ENCODE measurements at regions not wholly inside any gene's neighbourhood (a gene's known extent, or its start where the extent isn't known, plus 50 kb on each side); places are given as distances from the start of the nearest gene placed in this dataset.
A peak's percentile ranks its signal among the peaks of the same experiment; 100 is the strongest.

DNA sequence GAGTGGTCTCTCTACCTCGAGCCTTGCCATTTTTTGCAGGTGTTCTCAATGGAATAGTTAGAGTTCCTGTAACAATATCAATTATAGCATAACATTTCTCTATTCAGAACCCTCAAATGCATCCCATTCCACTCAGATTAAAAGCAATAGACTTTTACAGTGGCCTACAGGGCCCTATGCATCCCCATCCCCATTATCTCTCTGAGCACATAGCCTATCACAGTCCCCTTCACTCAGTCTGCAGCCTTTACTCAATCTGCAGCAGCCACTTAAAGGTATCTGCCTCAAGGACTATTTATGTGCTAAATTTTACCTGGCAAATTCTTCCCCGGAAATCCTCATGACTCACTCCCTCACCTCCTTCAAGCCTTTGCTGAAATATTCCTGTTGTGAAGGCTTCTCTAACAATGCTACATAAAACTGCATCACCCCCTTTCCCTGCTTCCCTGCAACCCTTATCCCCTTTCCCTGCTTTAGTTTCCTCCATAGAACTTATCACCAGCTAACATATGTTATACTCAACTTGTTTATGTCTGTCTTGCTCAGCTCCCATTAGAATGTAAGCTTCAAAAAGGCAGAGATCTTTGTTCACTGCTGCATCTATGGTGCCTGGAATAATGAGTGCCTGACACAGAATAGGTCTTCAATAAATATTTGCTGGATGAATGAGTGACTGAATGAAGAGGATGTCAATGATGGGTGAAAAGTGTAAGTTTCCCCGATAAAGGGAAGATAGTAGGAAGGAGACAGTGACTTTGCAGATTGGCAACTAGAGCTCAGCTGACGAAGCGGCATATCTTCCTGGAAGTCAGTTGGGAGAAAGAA, 54.1 kb upstream of the ZNF366 start:
- no peak overlapping the region for H3K4me3 ChIP-seq (ENCODE audit: severe bottlenecking)
- no peak for DNase-seq (ENCODE audit: low spot score)
- TF ChIP-seq, protein P1, sequence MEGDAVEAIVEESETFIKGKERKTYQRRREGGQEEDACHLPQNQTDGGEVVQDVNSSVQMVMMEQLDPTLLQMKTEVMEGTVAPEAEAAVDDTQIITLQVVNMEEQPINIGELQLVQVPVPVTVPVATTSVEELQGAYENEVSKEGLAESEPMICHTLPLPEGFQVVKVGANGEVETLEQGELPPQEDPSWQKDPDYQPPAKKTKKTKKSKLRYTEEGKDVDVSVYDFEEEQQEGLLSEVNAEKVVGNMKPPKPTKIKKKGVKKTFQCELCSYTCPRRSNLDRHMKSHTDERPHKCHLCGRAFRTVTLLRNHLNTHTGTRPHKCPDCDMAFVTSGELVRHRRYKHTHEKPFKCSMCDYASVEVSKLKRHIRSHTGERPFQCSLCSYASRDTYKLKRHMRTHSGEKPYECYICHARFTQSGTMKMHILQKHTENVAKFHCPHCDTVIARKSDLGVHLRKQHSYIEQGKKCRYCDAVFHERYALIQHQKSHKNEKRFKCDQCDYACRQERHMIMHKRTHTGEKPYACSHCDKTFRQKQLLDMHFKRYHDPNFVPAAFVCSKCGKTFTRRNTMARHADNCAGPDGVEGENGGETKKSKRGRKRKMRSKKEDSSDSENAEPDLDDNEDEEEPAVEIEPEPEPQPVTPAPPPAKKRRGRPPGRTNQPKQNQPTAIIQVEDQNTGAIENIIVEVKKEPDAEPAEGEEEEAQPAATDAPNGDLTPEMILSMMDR (IDR thresholded peaks at IDR 0.05; ENCODE audit: poor library complexity, severe bottlenecking) = no peak

DNA sequence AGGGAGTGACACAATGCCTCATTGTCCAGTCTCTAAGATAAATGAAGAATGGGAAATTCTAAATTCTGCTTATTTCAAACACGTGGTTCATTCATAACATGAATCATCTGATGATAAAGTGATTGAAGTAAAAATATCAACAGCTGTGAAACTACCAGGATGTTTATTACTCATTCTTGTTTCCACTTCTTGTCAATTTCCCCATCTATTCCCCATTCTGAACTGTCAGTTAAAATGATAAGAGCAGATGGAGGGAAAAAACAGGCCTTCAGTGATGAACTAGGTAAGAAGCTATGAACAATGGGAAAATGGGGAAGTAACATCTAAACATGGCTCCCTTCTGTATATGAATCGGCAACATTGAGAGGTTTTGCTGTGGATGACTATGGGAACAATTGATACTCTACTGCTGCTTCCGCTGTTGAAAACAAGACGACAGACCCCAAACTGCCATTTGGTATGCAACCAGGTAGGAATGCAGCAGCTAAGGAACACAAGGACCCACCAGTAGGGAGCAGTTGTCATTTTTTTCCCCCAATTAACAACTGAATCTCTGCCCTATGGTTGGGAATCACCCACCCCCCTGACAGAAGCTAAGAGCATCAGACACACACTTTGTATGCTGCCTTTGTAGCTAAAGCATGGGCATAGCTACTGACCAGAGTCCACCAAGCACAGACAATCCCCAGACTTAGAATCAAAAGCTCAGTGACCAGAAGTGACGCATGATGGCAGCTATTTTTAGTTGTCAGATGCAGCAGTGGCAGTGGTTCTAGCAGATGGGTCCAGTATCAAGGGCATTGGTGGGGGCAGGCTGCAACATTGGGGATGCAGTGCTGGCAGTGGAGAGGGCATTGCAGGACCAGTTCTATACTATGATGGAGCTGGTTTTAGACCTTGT, 52.9 kb upstream of the ZNF366 start:
- TF ChIP-seq, protein P1 (IDR thresholded peaks at IDR 0.05; ENCODE audit: poor library complexity, severe bottlenecking) = no peak
- no peak overlapping the region for H3K4me3 ChIP-seq (ENCODE audit: severe bottlenecking)
- H3K27ac ChIP-seq (ENCODE audit: poor library complexity, severe bottlenecking) = no peak overlapping the region
- H3K4me1 ChIP-seq (ENCODE audit: insufficient read depth, poor library complexity, severe bottlenecking) = peaks cover 12% of the 10 kb centered on the region
- H3K9me3 ChIP-seq (ENCODE audit: severe bottlenecking) = no peaks in the 10 kb centered on the region
- no peak for DNase-seq (ENCODE audit: low spot score)
- no peaks in the 10 kb centered on the region for H3K36me3 ChIP-seq (ENCODE audit: low read depth)
- no peak for ATAC-seq (ENCODE audit: low read depth)
- no peaks in the 10 kb centered on the region for H3K27me3 ChIP-seq (ENCODE audit: insufficient read depth, poor library complexity, severe bottlenecking)

More for the DNA sequence above, 54.1 kb upstream of the ZNF366 start:
- Histone ChIP-seq H3K4me1 (ENCODE audit: insufficient read depth, poor library complexity, severe bottlenecking) (peaks cover 8% of the 10 kb centered on the region), H3K36me3 (ENCODE audit: low read depth) (no peaks in the 10 kb centered on the region), H3K27ac (ENCODE audit: poor library complexity, severe bottlenecking) (peak overlapping the region; percentile 1), H3K9me3 (ENCODE audit: severe bottlenecking) (no peaks in the 10 kb centered on the region), H3K27me3 (ENCODE audit: insufficient read depth, poor library complexity, severe bottlenecking) (no peaks in the 10 kb centered on the region)
- peak; percentile 74 for ATAC-seq (ENCODE audit: low read depth)

DNA sequence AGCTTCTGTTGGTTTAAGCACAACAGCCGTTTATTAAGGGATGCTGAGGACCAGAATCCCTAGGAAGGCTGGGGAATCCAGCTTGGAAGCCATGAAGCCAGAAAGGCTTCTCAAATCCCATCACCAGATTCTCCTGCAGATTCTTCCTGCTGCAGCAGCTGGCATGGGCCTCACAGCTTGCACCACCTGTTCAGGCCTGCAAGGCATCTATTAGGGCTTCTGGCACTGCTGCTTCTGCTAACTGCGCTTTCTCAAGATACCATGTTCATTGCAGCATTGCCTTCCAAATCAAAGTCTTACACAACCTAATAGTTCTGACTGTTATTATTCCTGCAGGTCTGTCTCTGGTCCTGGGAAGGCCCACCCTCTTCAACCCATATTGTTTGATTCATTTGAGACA, 51.2 kb upstream of the ZNF366 start:
- Histone ChIP-seq H3K27me3 (ENCODE audit: insufficient read depth, poor library complexity, severe bottlenecking) (no peaks in the 10 kb centered on the region), H3K4me1 (ENCODE audit: insufficient read depth, poor library complexity, severe bottlenecking) (peaks cover 12% of the 10 kb centered on the region), H3K9me3 (ENCODE audit: severe bottlenecking) (no peaks in the 10 kb centered on the region), H3K36me3 (ENCODE audit: low read depth) (no peaks in the 10 kb centered on the region), H3K4me3 (ENCODE audit: severe bottlenecking) (no peak overlapping the region), H3K27ac (ENCODE audit: poor library complexity, severe bottlenecking) (no peak overlapping the region)
- ATAC-seq (ENCODE audit: low read depth) (no peak), DNase-seq (ENCODE audit: low spot score) (no peak)
- TF ChIP-seq, protein P1 (IDR thresholded peaks at IDR 0.05; ENCODE audit: poor library complexity, severe bottlenecking) = no peak

DNA sequence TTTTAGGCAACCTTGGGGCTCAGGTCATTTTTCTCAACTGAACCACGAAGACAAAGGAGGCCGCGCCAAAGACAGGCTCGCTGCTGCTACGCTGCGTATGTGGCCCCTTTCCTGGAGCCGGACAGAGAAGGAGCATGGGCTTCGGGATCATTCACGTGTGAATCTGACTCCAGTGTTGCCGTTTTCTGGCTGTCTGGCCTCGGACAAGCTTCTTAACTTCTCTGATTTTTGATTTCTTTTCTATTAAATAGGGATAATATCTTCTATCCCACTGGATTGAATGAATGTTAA, 50.8 kb upstream of the ZNF366 start:
- TF ChIP-seq, protein P1 (IDR thresholded peaks at IDR 0.05; ENCODE audit: poor library complexity, severe bottlenecking) = no peak
- ATAC-seq (ENCODE audit: low read depth) (no peak), DNase-seq (ENCODE audit: low spot score) (no peak)
- H3K4me3 ChIP-seq (ENCODE audit: severe bottlenecking) = no peak overlapping the region
- H3K9me3 ChIP-seq (ENCODE audit: severe bottlenecking) = no peaks in the 10 kb centered on the region
- no peaks in the 10 kb centered on the region for H3K36me3 ChIP-seq (ENCODE audit: low read depth)
- peaks cover 12% of the 10 kb centered on the region for H3K4me1 ChIP-seq (ENCODE audit: insufficient read depth, poor library complexity, severe bottlenecking)
- no peaks in the 10 kb centered on the region for H3K27me3 ChIP-seq (ENCODE audit: insufficient read depth, poor library complexity, severe bottlenecking)
- no peak overlapping the region for H3K27ac ChIP-seq (ENCODE audit: poor library complexity, severe bottlenecking)

Measured in RWPE2 (cell line).